ENCODE measurements at regions not wholly inside any gene's neighbourhood (a gene's known extent, or its start where the extent isn't known, plus 50 kb on each side); places are given as distances from the start of the nearest gene placed in this dataset.

DNA sequence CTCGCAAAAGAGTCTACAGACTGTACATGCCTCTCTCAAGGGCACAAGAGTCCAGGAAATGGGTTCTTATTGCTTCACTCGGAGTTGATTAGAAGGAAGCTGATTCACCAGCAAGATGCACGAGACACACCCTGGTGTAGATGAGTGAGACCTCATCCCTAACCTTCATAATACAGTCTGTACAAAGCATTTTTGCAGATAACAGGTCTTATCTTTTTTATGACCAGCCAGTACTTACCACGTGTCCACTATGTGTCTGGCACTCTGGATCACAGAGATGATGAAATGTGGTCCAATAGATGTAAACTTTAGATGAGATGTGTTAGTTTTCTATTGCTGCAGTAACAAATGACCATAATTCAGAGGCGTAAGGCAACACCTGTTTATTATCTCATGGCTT, 53.4 kb upstream of the PWP1 start:
- Histone ChIP-seq H3K27ac (no peak overlapping the region), H3K27me3 (ENCODE audit: low read depth) (no peaks in the 10 kb centered on the region), H3K4me3 (no peak overlapping the region), H3K9me3 (no peaks in the 10 kb centered on the region), H3K4me1 (no peaks in the 10 kb centered on the region), H3K36me3 (no peaks in the 10 kb centered on the region)
- DNase-seq (no peak), ATAC-seq (no peak)
- intact Hi-C loops (cut with DNase I), result no loop called here
- TF ChIP-seq CTCF (IDR thresholded peaks at IDR 0.05), result no peak

- no peak for ATAC-seq
- no peak for DNase-seq
- Histone ChIP-seq H3K36me3 (no peaks in the 10 kb centered on the region), H3K4me3 (no peak overlapping the region), H3K27ac (no peak overlapping the region), H3K27me3 (ENCODE audit: low read depth) (peaks cover 2% of the 10 kb centered on the region), H3K9me3 (no peaks in the 10 kb centered on the region), H3K4me1 (no peaks in the 10 kb centered on the region)
- intact Hi-C loops (cut with DNase I), result no loop called here
- no peak for TF ChIP-seq CTCF (IDR thresholded peaks at IDR 0.05)
Observed at GRCh38 chr12:107634530-107634929, 51.1 kb upstream of the PWP1 start.

- DNase-seq (no peak), ATAC-seq (no peak)
- Histone ChIP-seq H3K36me3 (no peaks in the 10 kb centered on the region), H3K27ac (no peak overlapping the region), H3K9me3 (no peaks in the 10 kb centered on the region), H3K27me3 (ENCODE audit: low read depth) (peaks cover 4% of the 10 kb centered on the region), H3K4me1 (no peaks in the 10 kb centered on the region), H3K4me3 (no peak overlapping the region)
- intact Hi-C loops (cut with DNase I), result no loop called here
- no peak for TF ChIP-seq CTCF (IDR thresholded peaks at IDR 0.05)
Observed at GRCh38 chr12:107635139-107635538, 50.5 kb upstream of the PWP1 start.
